Tibial nerve (tissue), 4 donors: ENCODE measurements at regions not wholly inside any gene's neighbourhood (a gene's known extent, or its start where the extent isn't known, plus 50 kb on each side); places are given as distances from the start of the nearest gene placed in this dataset.

Experiments used
- EP300 ChIP-seq, 2 donors: sonication (generic); formaldehyde crosslinking; IDR thresholded peaks; one replicate each; pipeline ENCODE4 v1.6.1; 2017; ENCODE audit warnings: antibody characterized with exemption in 2 of 2, mild to moderate bottlenecking in 1 of 2
- TF ChIP-seq, protein P1 (sequence below), 5 experiments: fragments of 200-600 bp in 3 of 5; fragments of 450-650 bp in 2 of 5; sonication (generic) in 3 of 5; IDR thresholded peaks; one replicate each; pipeline ENCODE4 v1.5.1; 2016 to 2019; ENCODE audit warnings: antibody characterized with exemption in 5 of 5, mild to moderate bottlenecking in 3 of 5, moderate library complexity in 2 of 5

DNA sequence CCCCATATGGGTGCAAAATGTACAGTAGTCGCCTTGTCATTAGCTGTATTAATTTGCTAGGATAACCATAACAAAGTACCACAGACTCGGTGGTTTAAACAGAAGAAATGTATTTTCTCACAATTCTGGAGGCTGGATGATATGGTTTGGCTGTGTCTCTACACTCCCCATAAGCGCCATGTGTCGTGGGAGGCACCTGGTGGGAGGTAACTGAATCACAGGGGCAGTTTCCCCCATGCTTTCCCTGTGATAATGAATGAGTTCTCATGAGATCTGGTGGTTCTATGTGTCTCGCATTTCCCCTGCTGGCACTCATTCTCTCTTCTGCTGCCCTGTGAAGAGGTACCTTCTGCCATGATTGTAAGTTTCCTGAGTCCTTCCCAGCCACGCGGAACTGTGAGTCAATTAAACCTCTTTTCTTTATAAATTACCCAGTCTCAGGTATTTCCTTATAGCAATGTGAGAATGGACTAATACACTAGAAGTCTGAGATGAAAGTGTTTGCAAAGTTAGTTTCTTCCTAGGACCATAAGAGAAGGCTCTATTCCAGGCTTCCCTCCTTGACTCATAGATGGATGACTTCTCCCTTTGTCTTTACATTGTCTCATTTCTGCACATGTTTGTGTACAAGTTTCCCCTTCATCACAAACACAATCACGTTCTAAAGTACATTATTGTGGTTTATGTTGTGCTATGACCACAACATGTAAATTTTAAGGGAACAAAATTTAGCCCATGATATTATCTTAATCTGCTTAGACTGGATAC lies 1442.6 kb downstream of the SUCLG1 start:
- TF ChIP-seq, protein P1, sequence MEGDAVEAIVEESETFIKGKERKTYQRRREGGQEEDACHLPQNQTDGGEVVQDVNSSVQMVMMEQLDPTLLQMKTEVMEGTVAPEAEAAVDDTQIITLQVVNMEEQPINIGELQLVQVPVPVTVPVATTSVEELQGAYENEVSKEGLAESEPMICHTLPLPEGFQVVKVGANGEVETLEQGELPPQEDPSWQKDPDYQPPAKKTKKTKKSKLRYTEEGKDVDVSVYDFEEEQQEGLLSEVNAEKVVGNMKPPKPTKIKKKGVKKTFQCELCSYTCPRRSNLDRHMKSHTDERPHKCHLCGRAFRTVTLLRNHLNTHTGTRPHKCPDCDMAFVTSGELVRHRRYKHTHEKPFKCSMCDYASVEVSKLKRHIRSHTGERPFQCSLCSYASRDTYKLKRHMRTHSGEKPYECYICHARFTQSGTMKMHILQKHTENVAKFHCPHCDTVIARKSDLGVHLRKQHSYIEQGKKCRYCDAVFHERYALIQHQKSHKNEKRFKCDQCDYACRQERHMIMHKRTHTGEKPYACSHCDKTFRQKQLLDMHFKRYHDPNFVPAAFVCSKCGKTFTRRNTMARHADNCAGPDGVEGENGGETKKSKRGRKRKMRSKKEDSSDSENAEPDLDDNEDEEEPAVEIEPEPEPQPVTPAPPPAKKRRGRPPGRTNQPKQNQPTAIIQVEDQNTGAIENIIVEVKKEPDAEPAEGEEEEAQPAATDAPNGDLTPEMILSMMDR (IDR thresholded peaks at IDR 0.05): no peak
- TF ChIP-seq EP300 (IDR thresholded peaks at IDR 0.05): no peak
